A673 (cell line): ENCODE measurements at regions not wholly inside any gene's neighbourhood (a gene's known extent, or its start where the extent isn't known, plus 50 kb on each side); places are given as distances from the start of the nearest gene placed in this dataset.

Experiments
- BruUV-seq: library from RNA; stranded (reverse); fragments of 400-500 nt; replicated peaks from 2 replicates; lab custom pipeline; 2021; lab: Mats Ljungman, UMichigan
- CTCF ChIA-PET: fragments of 300-600 bp; sonication (Branson Sonifier 250); formaldehyde crosslinking; loops from one replicate; lab custom pipeline; 2022; ENCODE audit warnings: antibody characterized with exemption; lab: Charles Lee
- POLR2A ChIA-PET: fragments of 300-600 bp; sonication (Branson Sonifier 250); formaldehyde crosslinking; loops from one replicate; lab custom pipeline; 2022; ENCODE audit warnings: antibody characterized with exemption; ENCODE audit not compliant: low non-redundant PET; lab: Charles Lee
- DNase-seq: peaks from one replicate; pipeline ENCODE4 v3.0.0-alpha.2; 2015; ENCODE audit warnings: low spot score
- H3K27ac ChIP-seq: fragments of 200-600 bp; sonication (generic); 2 replicates; pipeline ENCODE4 v1.5.1; 2016; ENCODE audit warnings: mixed run types, low read depth, mild to moderate bottlenecking, mixed read lengths, antibody characterized with exemption, low read length; ENCODE audit not compliant: poor library complexity, severe bottlenecking
- H3K27me3 ChIP-seq: fragments of 200-600 bp; sonication (generic); replicated peaks from 2 replicates; pipeline ENCODE4 v1.6.1; 2017; ENCODE audit warnings: mixed run types, low read depth, mild to moderate bottlenecking, mixed read lengths, antibody characterized with exemption, low read length; ENCODE audit not compliant: insufficient read depth, poor library complexity
- H3K36me3 ChIP-seq: fragments of 200-600 bp; sonication (generic); 2 replicates; pipeline ENCODE4 v1.6.1; 2016; ENCODE audit warnings: mixed run types, mild to moderate bottlenecking, mixed read lengths, antibody characterized with exemption, low read length; ENCODE audit not compliant: insufficient read depth, poor library complexity, severe bottlenecking
- H3K4me1 ChIP-seq: fragments of 200-600 bp; sonication (generic); 2 replicates; pipeline ENCODE4 v1.6.1; 2017; ENCODE audit warnings: mixed run types, mild to moderate bottlenecking, mixed read lengths, antibody characterized with exemption, low read length; ENCODE audit not compliant: insufficient read depth, poor library complexity, severe bottlenecking
- H3K4me3 ChIP-seq: fragments of 200-600 bp; sonication (generic); 2 replicates; pipeline ENCODE4 v1.5.1; 2016; ENCODE audit warnings: low read depth, mixed run types, mild to moderate bottlenecking, mixed read lengths, low read length; ENCODE audit not compliant: poor library complexity, severe bottlenecking
- H3K9me3 ChIP-seq: fragments of 200-600 bp; sonication (generic); 2 replicates; pipeline ENCODE4 v1.6.1; 2016; ENCODE audit warnings: mixed run types, low read depth, mild to moderate bottlenecking, mixed read lengths, antibody characterized with exemption, low read length; ENCODE audit not compliant: poor library complexity, severe bottlenecking
- EZH2 ChIP-seq: fragments of 200-600 bp; sonication (generic); IDR thresholded peaks from 2 replicates; pipeline ENCODE4 v1.6.1; 2017; ENCODE audit warnings: borderline replicate concordance, low read depth, mild to moderate bottlenecking, mixed read lengths, antibody characterized with exemption, low read length; ENCODE audit not compliant: poor library complexity, severe bottlenecking
- intact Hi-C: fragments of 100-400 bp; cut with micrococcal nuclease; formaldehyde crosslinking; loops from one replicate; pipeline ENCODE4 v1.10.0; 2022; ENCODE audit not compliant: unreplicated experiment
- TF ChIP-seq, protein P1 (sequence below): fragments of 300-800, 200-600 bp; sonication (generic); conservative IDR thresholded peaks from 2 replicates; pipeline ENCODE4 v1.5.1; 2017; ENCODE audit warnings: low read depth, mild to moderate bottlenecking, antibody characterized with exemption, low read length, moderate library complexity, mixed read lengths

DNA sequence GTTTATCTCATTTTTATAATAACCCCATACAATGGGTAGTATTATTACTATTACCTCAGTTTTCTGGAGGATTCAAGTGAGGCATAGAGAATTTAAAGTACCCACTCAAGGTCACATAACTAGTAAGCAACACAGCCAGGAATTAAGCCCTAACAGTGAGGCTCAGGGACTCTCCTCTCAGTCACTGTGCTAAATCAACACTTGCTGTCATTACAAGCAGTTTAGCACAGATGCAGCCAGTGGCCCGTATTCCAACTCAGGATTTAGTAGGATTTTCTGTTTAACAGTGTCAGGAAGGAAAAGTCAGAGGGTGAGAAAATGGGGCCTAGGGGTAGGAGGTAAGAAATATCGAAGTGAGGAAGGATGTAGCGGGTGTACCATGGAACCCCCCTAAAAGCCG, 536.9 kb downstream of the TMEM114 start:
- CTCF ChIA-PET, result no interaction called here
- TF ChIP-seq EZH2, result no peak
- TF ChIP-seq, protein P1, sequence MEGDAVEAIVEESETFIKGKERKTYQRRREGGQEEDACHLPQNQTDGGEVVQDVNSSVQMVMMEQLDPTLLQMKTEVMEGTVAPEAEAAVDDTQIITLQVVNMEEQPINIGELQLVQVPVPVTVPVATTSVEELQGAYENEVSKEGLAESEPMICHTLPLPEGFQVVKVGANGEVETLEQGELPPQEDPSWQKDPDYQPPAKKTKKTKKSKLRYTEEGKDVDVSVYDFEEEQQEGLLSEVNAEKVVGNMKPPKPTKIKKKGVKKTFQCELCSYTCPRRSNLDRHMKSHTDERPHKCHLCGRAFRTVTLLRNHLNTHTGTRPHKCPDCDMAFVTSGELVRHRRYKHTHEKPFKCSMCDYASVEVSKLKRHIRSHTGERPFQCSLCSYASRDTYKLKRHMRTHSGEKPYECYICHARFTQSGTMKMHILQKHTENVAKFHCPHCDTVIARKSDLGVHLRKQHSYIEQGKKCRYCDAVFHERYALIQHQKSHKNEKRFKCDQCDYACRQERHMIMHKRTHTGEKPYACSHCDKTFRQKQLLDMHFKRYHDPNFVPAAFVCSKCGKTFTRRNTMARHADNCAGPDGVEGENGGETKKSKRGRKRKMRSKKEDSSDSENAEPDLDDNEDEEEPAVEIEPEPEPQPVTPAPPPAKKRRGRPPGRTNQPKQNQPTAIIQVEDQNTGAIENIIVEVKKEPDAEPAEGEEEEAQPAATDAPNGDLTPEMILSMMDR, result no peak
- Histone ChIP-seq H3K27me3 (no peaks in the 10 kb centered on the region), H3K4me3 (no peak overlapping the region), H3K36me3 (no peaks in the 10 kb centered on the region), H3K9me3 (peaks cover 5% of the 10 kb centered on the region), H3K27ac (no peak overlapping the region), H3K4me1 (no peaks in the 10 kb centered on the region)
- BruUV-seq, result no TSS peak
- no peak for DNase-seq
- POLR2A ChIA-PET, result no interaction called here
- intact Hi-C loops, result no loop called here

GRCh38 chr16:8048433-8048832, 541.9 kb downstream of the TMEM114 start:
- no peaks in the 10 kb centered on the region for H3K27me3 ChIP-seq
- no peak for TF ChIP-seq EZH2
- TF ChIP-seq, protein P1, result no peak
- intact Hi-C loops, result no loop called here
- H3K4me1 ChIP-seq, result no peaks in the 10 kb centered on the region
- H3K36me3 ChIP-seq, result no peaks in the 10 kb centered on the region
- ChIA-PET CTCF (no interaction called here), POLR2A (no interaction called here)
- peaks cover 5% of the 10 kb centered on the region for H3K9me3 ChIP-seq
- no peak overlapping the region for H3K4me3 ChIP-seq
- no peak overlapping the region for H3K27ac ChIP-seq
- BruUV-seq, result no TSS peak
- DNase-seq, result no peak

DNA sequence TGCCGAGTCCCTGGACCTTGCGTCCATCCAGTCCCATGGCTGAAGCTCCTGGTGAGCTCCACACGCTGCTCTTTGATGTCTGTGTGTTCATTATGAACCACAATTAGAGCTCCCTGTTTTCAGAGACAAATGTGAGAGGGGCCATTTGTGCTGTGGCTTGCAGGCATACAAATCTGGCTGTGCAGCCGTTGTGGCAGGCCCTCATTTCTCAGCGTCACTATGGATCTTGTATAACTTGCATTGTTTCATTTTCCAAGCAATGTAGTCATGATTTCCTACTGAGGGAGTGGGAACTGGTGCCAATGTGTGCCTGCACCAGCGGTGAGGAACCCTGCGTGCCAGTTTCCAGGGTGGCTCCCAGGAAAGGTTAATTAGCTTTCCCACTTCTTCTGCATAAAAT, 542.6 kb downstream of the TMEM114 start:
- BruUV-seq, result no TSS peak
- DNase-seq, result no peak
- intact Hi-C loops, result no loop called here
- Histone ChIP-seq H3K4me1 (no peaks in the 10 kb centered on the region), H3K27ac (no peak overlapping the region), H3K36me3 (no peaks in the 10 kb centered on the region), H3K4me3 (no peak overlapping the region), H3K9me3 (peaks cover 5% of the 10 kb centered on the region), H3K27me3 (no peaks in the 10 kb centered on the region)
- POLR2A ChIA-PET, result no interaction called here
- no peak for TF ChIP-seq EZH2
- CTCF ChIA-PET, result no interaction called here

- DNase-seq, result no peak
- TF ChIP-seq EZH2, result no peak
- TF ChIP-seq, protein P1, result no peak
- no peaks in the 10 kb centered on the region for H3K9me3 ChIP-seq
- intact Hi-C loops, result no loop called here
- no peak overlapping the region for H3K27ac ChIP-seq
- CTCF ChIA-PET, result no interaction called here
- H3K27me3 ChIP-seq, result no peaks in the 10 kb centered on the region
- no peaks in the 10 kb centered on the region for H3K4me1 ChIP-seq
- POLR2A ChIA-PET, result no interaction called here
- H3K36me3 ChIP-seq, result no peaks in the 10 kb centered on the region
- no TSS peak for BruUV-seq
- no peak overlapping the region for H3K4me3 ChIP-seq
Observed at GRCh38 chr16:8044796-8045195, 545.5 kb downstream of the TMEM114 start.
